OCI-LY3 (cell line): ENCODE measurements at regions not wholly inside any gene's neighbourhood (a gene's known extent, or its start where the extent isn't known, plus 50 kb on each side); places are given as distances from the start of the nearest gene placed in this dataset.

ENCODE experiments used
- H2AFZ ChIP-seq: fragments of 200-600, 300-600 bp; shearing (Covaris generic); 2 replicates; pipeline ENCODE4 v1.6.0; 2014; ENCODE audit warnings: antibody characterized with exemption, low read depth, low read length
- H3K27ac ChIP-seq: fragments of 200-600, 300-600 bp; sonication (generic); 2 replicates; pipeline ENCODE4 v1.5.1; 2014; ENCODE audit warnings: mild to moderate bottlenecking, low read length, moderate library complexity, mixed read lengths
- H3K27me3 ChIP-seq: fragments of 200-600, 300-600 bp; sonication (generic); 2 replicates; pipeline ENCODE4 v1.6.1; 2014; ENCODE audit warnings: low read depth, low read length, mixed read lengths
- H3K36me3 ChIP-seq: fragments of 200-600, 300-600 bp; sonication (generic); replicated peaks from 2 replicates; pipeline ENCODE3; 2014; ENCODE audit warnings: low read depth, low read length, mixed read lengths
- H3K4me1 ChIP-seq: fragments of 300-600, 200-600 bp; sonication (generic); 2 replicates; pipeline ENCODE4 v1.6.1; 2014; ENCODE audit warnings: low read length, mixed read lengths
- H3K4me2 ChIP-seq: fragments of 200-600, 300-600 bp; sonication (generic); 2 replicates; pipeline ENCODE4 v1.6.1; 2014; ENCODE audit warnings: low read length, mixed read lengths
- H3K4me3 ChIP-seq: fragments of 300-600, 200-600 bp; sonication (generic); 2 replicates; pipeline ENCODE4 v1.5.1; 2014; ENCODE audit warnings: antibody characterized with exemption, mild to moderate bottlenecking, low read length, moderate library complexity
- H3K79me2 ChIP-seq: fragments of 300-600, 200-600 bp; shearing (Covaris generic); 2 replicates; pipeline ENCODE4 v1.6.1; 2014; ENCODE audit warnings: mild to moderate bottlenecking, low read length, mixed read lengths
- H3K9ac ChIP-seq: fragments of 300-600, 200-600 bp; shearing (Covaris generic); 2 replicates; pipeline ENCODE4 v1.6.0; 2014; ENCODE audit warnings: mild to moderate bottlenecking, low read length, moderate library complexity
- H3K9me3 ChIP-seq: fragments of 200-600, 300-600 bp; shearing (Covaris generic); 2 replicates; pipeline ENCODE4 v1.6.1; 2014; ENCODE audit warnings: low read length, mixed read lengths; ENCODE audit not compliant: insufficient read depth
- H4K20me1 ChIP-seq: fragments of 200-600, 300-600 bp; sonication (generic); 2 replicates; pipeline ENCODE4 v1.6.1; 2016; ENCODE audit warnings: low read length, mixed read lengths; ENCODE audit not compliant: insufficient read depth
- CTCF ChIP-seq: fragments of 200-600, 300-600 bp; sonication (generic); IDR thresholded peaks from 2 replicates; pipeline ENCODE4 v1.5.1; 2014; ENCODE audit warnings: antibody characterized with exemption, low read length, low read depth
- EZH2phosphoT487 ChIP-seq: fragments of 200-600 bp; shearing (Covaris generic); IDR thresholded peaks from 2 replicates; pipeline ENCODE4 v1.6.1; 2018; ENCODE audit warnings: antibody characterized with exemption, mixed run types, low read depth

GRCh38 chr4:177907736-177908424, 465.6 kb upstream of the AGA start:
- Histone ChIP-seq H2AFZ (no peak overlapping the region), H3K4me2 (no peak overlapping the region)

GRCh38 chr4:177921715-177922114, 479.5 kb upstream of the AGA start:
- Histone ChIP-seq H3K4me1 (no peaks in the 10 kb centered on the region), H3K36me3 (no peaks in the 10 kb centered on the region), H3K9me3 (no peaks in the 10 kb centered on the region), H3K27ac (no peak overlapping the region), H2AFZ (no peak overlapping the region), H3K9ac (no peak overlapping the region), H4K20me1 (no peaks in the 10 kb centered on the region), H3K4me2 (no peak overlapping the region), H3K27me3 (no peaks in the 10 kb centered on the region), H3K79me2 (no peaks in the 10 kb centered on the region), H3K4me3 (no peak overlapping the region)
- TF ChIP-seq EZH2phosphoT487 = no peak
- no peak for TF ChIP-seq CTCF

More at GRCh38 chr4:177907736-177908424, 465.6 kb upstream of the AGA start:
- TF ChIP-seq CTCF (no peak), EZH2phosphoT487 (no peak)
- H3K9ac ChIP-seq = no peak overlapping the region
- H3K36me3 ChIP-seq = no peaks in the 10 kb centered on the region
- no peaks in the 10 kb centered on the region for H3K27me3 ChIP-seq
- no peaks in the 10 kb centered on the region for H3K9me3 ChIP-seq
- H3K79me2 ChIP-seq = no peaks in the 10 kb centered on the region
- no peak overlapping the region for H3K27ac ChIP-seq
- H3K4me3 ChIP-seq = no peak overlapping the region
- H3K4me1 ChIP-seq = no peaks in the 10 kb centered on the region
- no peaks in the 10 kb centered on the region for H4K20me1 ChIP-seq

- no peaks in the 10 kb centered on the region for H4K20me1 ChIP-seq
- no peaks in the 10 kb centered on the region for H3K4me1 ChIP-seq
- H3K27ac ChIP-seq = no peak overlapping the region
- no peaks in the 10 kb centered on the region for H3K9me3 ChIP-seq
- no peaks in the 10 kb centered on the region for H3K27me3 ChIP-seq
- no peak overlapping the region for H3K4me3 ChIP-seq
- H2AFZ ChIP-seq = peak overlapping the region; percentile 45; the same call in 1 of the 2 replicates
- no peak overlapping the region for H3K9ac ChIP-seq
- no peaks in the 10 kb centered on the region for H3K79me2 ChIP-seq
- no peaks in the 10 kb centered on the region for H3K36me3 ChIP-seq
- TF ChIP-seq CTCF (no peak), EZH2phosphoT487 (no peak)
- H3K4me2 ChIP-seq = no peak overlapping the region
Observed at GRCh38 chr4:177923888-177924287, 481.7 kb upstream of the AGA start.

- H3K36me3 ChIP-seq = no peaks in the 10 kb centered on the region
- no peak overlapping the region for H3K9ac ChIP-seq
- TF ChIP-seq EZH2phosphoT487 (no peak), CTCF (no peak)
- no peaks in the 10 kb centered on the region for H3K4me1 ChIP-seq
- no peak overlapping the region for H3K27ac ChIP-seq
- no peak overlapping the region for H2AFZ ChIP-seq
- H4K20me1 ChIP-seq = no peaks in the 10 kb centered on the region
- no peaks in the 10 kb centered on the region for H3K27me3 ChIP-seq
- no peaks in the 10 kb centered on the region for H3K79me2 ChIP-seq
- no peaks in the 10 kb centered on the region for H3K9me3 ChIP-seq
- H3K4me3 ChIP-seq = no peak overlapping the region
- no peak overlapping the region for H3K4me2 ChIP-seq
Observed at GRCh38 chr4:177937041-177937440, 494.8 kb upstream of the AGA start.
